ENCODE measurements at regions not wholly inside any gene's neighbourhood (a gene's known extent, or its start where the extent isn't known, plus 50 kb on each side); places are given as distances from the start of the nearest gene placed in this dataset.

- POLR2A ChIA-PET, result no interaction called here
- Histone ChIP-seq H3K9me1 (replicated peaks; ENCODE audit: control insufficient read depth, extremely low read depth, insufficient read depth, low read length) (no peaks in the 10 kb centered on the region), H3K27ac (ENCODE audit: insufficient read depth, low read depth, low read length) (no peak overlapping the region), H3K4me2 (ENCODE audit: insufficient read depth, low read length) (no peak overlapping the region), H3K36me3 (ENCODE audit: control insufficient read depth in 2 of 2, extremely low read depth in 1 of 2, insufficient read depth in 2 of 2, low read length in 2 of 2) (no peaks in the 10 kb centered on the region), H3K4me3 (replicated peaks in 1 of 3; ENCODE audit: insufficient read depth in 1 of 3, low read depth in 1 of 3, low read length in 3 of 3) (no peak overlapping the region), H3K4me1 (ENCODE audit: control insufficient read depth, extremely low read depth, insufficient read depth, low read length) (no peaks in the 10 kb centered on the region), H3K9ac (replicated peaks; ENCODE audit: extremely low read depth, insufficient read depth, low read length) (no peak overlapping the region), H3K27me3 (ENCODE audit: control insufficient read depth in 2 of 2, insufficient read depth in 2 of 2, low read length in 2 of 2) (peaks cover 6 to 13% of the 10 kb centered on the region in 2 experiments), H4K20me1 (replicated peaks; ENCODE audit: control insufficient read depth, extremely low read depth, insufficient read depth, low read length) (no peaks in the 10 kb centered on the region), H3K79me2 (ENCODE audit: control insufficient read depth, insufficient read depth, low read length) (no peaks in the 10 kb centered on the region), H2AFZ (ENCODE audit: low read depth, low read length) (no peak overlapping the region), H3K9me3 (replicated peaks; ENCODE audit: control insufficient read depth, insufficient read depth, low read length) (no peaks in the 10 kb centered on the region)
- dilution Hi-C loops (cut with MboI; ENCODE audit: extremely low pct_ligation_motif_present, low sequenced_read_pairs), result no loop called here
- intact Hi-C loops (cut with micrococcal nuclease), result no loop called here
- no peak for FAIRE-seq
- no TSS peak for BruUV-seq (replicated peaks)
- CTCF ChIA-PET, result no interaction called here
- no peak for DNase-seq (ENCODE audit: low read depth, low spot score)
- TF ChIP-seq MAX (IDR thresholded peaks at IDR 0.05; ENCODE audit: insufficient read depth, insufficient read length) (no peak), CTCF (IDR thresholded peaks at IDR 0.05; ENCODE audit: extremely low read depth in 1 of 2, insufficient read depth in 1 of 2, low read depth in 1 of 2, low read length in 2 of 2) (no peak), FOS (IDR thresholded peaks at IDR 0.05; ENCODE audit: borderline replicate concordance, insufficient read depth, low read length) (no peak), POLR2A (IDR thresholded peaks at IDR 0.05; ENCODE audit: low read depth, low read length) (no peak), GATA2 (IDR thresholded peaks at IDR 0.05; ENCODE audit: insufficient read depth, insufficient read length, low read depth, low read length) (no peak), EZH2 (IDR thresholded peaks at IDR 0.05; ENCODE audit: borderline replicate concordance, low read depth, low read length, severe bottlenecking) (no peak), POLR2AphosphoS5 (IDR thresholded peaks at IDR 0.05; ENCODE audit: insufficient read depth, low read depth, low read length) (no peak), JUN (IDR thresholded peaks at IDR 0.05; ENCODE audit: borderline replicate concordance, insufficient read depth, insufficient read length, low read depth) (no peak), MYC (IDR thresholded peaks at IDR 0.05; ENCODE audit: low read depth, low read length) (no peak)
Measured at GRCh38 chr12:94841177-94841576, 162.3 kb downstream of the NDUFA12 start.
